SK-N-SH treated with all-trans-retinoic acid at 6 μM for 48 hours (cell line): ENCODE measurements at regions not wholly inside any gene's neighbourhood (a gene's known extent, or its start where the extent isn't known, plus 50 kb on each side); places are given as distances from the start of the nearest gene placed in this dataset.

ENCODE experiments used
- ATAC-seq: fragments of 200-7000 bp; cut with Tn5 transposase; 3 replicates; pipeline ENCODE4 v1.9.1; 2020; ENCODE audit warnings: mild to moderate bottlenecking, moderate library complexity
- ARNTL ChIP-seq: fragments of 450-650 bp; formaldehyde crosslinking; IDR thresholded peaks from 2 replicates; pipeline ENCODE4 v1.5.0; 2020; ENCODE audit warnings: low read depth, mild to moderate bottlenecking, moderate library complexity, borderline replicate concordance
- BACH2 ChIP-seq: fragments of 250-450 bp; sonication (Bioruptor Pico); IDR thresholded peaks from 2 replicates; pipeline ENCODE4 v1.9.0; 2021; ENCODE audit warnings: mild to moderate bottlenecking, borderline replicate concordance
- CSDC2 ChIP-seq: fragments of 250-450 bp; sonication (Bioruptor Pico); IDR thresholded peaks from 2 replicates; pipeline ENCODE4 v1.5.0; 2020; ENCODE audit warnings: mild to moderate bottlenecking, moderate library complexity
- ESRRG ChIP-seq: fragments of 250-450 bp; sonication (Bioruptor Pico); IDR thresholded peaks from 2 replicates; pipeline ENCODE4 v1.6.1; 2021; ENCODE audit warnings: mild to moderate bottlenecking
- GLIS3 ChIP-seq: fragments of 250-450 bp; sonication (Bioruptor Pico); IDR thresholded peaks from 2 replicates; pipeline ENCODE4 v1.5.0; 2020; ENCODE audit warnings: mild to moderate bottlenecking, moderate library complexity
- ISL1 ChIP-seq: fragments of 250-450 bp; sonication (Bioruptor Pico); IDR thresholded peaks from 2 replicates; pipeline ENCODE4 v2.1.2; 2022; ENCODE audit warnings: mild to moderate bottlenecking, moderate library complexity
- OSR1 ChIP-seq: fragments of 250-450 bp; sonication (Bioruptor Pico); IDR thresholded peaks from 2 replicates; pipeline ENCODE4 v1.8.0; 2022; ENCODE audit warnings: moderate library complexity, mild to moderate bottlenecking, inconsistent platforms
- PPARA ChIP-seq: fragments of 250-450 bp; sonication (Bioruptor Pico); IDR thresholded peaks from 2 replicates; pipeline ENCODE4 v1.5.0; 2020; ENCODE audit warnings: mild to moderate bottlenecking, borderline replicate concordance
- RARB ChIP-seq: fragments of 250-450 bp; sonication (Bioruptor Pico); IDR thresholded peaks from 2 replicates; pipeline ENCODE4 v1.8.0; 2021; ENCODE audit warnings: mild to moderate bottlenecking, moderate library complexity
- SNAI2 ChIP-seq: fragments of 250-450 bp; sonication (Bioruptor Pico); IDR thresholded peaks from 2 replicates; pipeline ENCODE4 v1.5.0; 2020; ENCODE audit warnings: mild to moderate bottlenecking, moderate library complexity
- TCF4 ChIP-seq: fragments of 250-450 bp; sonication (Bioruptor Pico); IDR thresholded peaks from 2 replicates; pipeline ENCODE4 v1.8.0; 2021; ENCODE audit warnings: mild to moderate bottlenecking, moderate library complexity, borderline replicate concordance
- TOX ChIP-seq: fragments of 250-450 bp; sonication (Bioruptor Pico); IDR thresholded peaks from 2 replicates; pipeline ENCODE4 v1.8.0; 2021; ENCODE audit warnings: mild to moderate bottlenecking, moderate library complexity, borderline replicate concordance
- ZC3H10 ChIP-seq: fragments of 250-450 bp; sonication (Bioruptor Pico); IDR thresholded peaks from 2 replicates; pipeline ENCODE4 v1.5.1; 2021; ENCODE audit warnings: mild to moderate bottlenecking, moderate library complexity
- ZFP3 ChIP-seq: fragments of 250-450 bp; sonication (Bioruptor Pico); IDR thresholded peaks from 2 replicates; pipeline ENCODE4 v1.5.0; 2020; ENCODE audit warnings: mild to moderate bottlenecking, moderate library complexity
- ZFP30 ChIP-seq: fragments of 450-650 bp; formaldehyde crosslinking; IDR thresholded peaks from 2 replicates; pipeline ENCODE4 v1.5.0; 2022; ENCODE audit warnings: mild to moderate bottlenecking, moderate library complexity
- ZNF565 ChIP-seq: fragments of 450-650 bp; formaldehyde crosslinking; conservative IDR thresholded peaks from 2 replicates; pipeline ENCODE4 v1.5.0; 2020; ENCODE audit warnings: low read depth, mild to moderate bottlenecking, moderate library complexity
- ZNF70 ChIP-seq: fragments of 450-650 bp; formaldehyde crosslinking; IDR thresholded peaks from 2 replicates; pipeline ENCODE4 v1.5.0; 2020; ENCODE audit warnings: mild to moderate bottlenecking, moderate library complexity
- ZNF8 ChIP-seq: fragments of 450-650 bp; formaldehyde crosslinking; IDR thresholded peaks from 2 replicates; pipeline ENCODE4 v1.5.0; 2020; ENCODE audit warnings: mild to moderate bottlenecking, moderate library complexity
- TF ChIP-seq, protein P1 (sequence below): fragments of 250-450 bp; sonication (Bioruptor Pico); IDR thresholded peaks from 2 replicates; pipeline ENCODE4 v1.5.1; 2020; ENCODE audit warnings: low read depth, mild to moderate bottlenecking, moderate library complexity
- TF ChIP-seq, protein P2 (sequence below): fragments of 250-450 bp; sonication (Bioruptor Pico); IDR thresholded peaks from 2 replicates; pipeline ENCODE4 v1.8.0; 2020; ENCODE audit warnings: mild to moderate bottlenecking, moderate library complexity, borderline replicate concordance
- TF ChIP-seq, protein P3 (sequence below): fragments of 250-450 bp; sonication (Bioruptor Pico); IDR thresholded peaks from 2 replicates; pipeline ENCODE4 v1.5.0; 2020; ENCODE audit warnings: mild to moderate bottlenecking, moderate library complexity
- TF ChIP-seq, protein P4 (sequence below): fragments of 250-450 bp; sonication (Bioruptor Pico); IDR thresholded peaks from 2 replicates; pipeline ENCODE4 v1.5.1; 2021; ENCODE audit warnings: mild to moderate bottlenecking, moderate library complexity

DNA sequence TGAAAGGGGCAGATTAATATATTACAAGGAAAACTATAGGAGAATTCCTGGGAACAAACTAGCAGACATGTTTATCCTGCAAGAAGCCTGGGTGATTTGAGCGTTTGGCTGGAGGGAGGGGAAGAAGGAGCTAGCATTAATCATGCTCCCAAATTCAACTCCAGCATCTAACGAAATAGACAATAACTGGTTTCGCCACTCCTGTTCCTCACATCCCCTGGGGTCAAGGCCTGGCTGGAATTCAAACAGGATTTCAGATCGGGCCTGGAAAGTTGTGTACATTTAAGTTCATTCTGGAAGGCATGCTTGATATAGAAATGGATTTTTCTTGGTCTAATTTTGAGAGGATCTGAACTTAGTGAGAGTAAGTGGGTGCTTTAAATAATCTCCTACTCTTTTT is 126.1 kb upstream of the CTAGE1 start:
- ATAC-seq = no peak
- TF ChIP-seq CSDC2 (CRISPR knock-in tag) = no peak
- TF ChIP-seq ZNF70 (CRISPR knock-in tag) = no peak
- TF ChIP-seq ZNF8 (CRISPR knock-in tag) = no peak
- TF ChIP-seq, protein P1, sequence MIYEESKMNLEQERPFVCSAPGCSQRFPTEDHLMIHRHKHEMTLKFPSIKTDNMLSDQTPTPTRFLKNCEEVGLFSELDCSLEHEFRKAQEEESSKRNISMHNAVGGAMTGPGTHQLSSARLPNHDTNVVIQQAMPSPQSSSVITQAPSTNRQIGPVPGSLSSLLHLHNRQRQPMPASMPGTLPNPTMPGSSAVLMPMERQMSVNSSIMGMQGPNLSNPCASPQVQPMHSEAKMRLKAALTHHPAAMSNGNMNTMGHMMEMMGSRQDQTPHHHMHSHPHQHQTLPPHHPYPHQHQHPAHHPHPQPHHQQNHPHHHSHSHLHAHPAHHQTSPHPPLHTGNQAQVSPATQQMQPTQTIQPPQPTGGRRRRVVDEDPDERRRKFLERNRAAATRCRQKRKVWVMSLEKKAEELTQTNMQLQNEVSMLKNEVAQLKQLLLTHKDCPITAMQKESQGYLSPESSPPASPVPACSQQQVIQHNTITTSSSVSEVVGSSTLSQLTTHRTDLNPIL (CRISPR knock-in tag) = no peak
- TF ChIP-seq, protein P2, sequence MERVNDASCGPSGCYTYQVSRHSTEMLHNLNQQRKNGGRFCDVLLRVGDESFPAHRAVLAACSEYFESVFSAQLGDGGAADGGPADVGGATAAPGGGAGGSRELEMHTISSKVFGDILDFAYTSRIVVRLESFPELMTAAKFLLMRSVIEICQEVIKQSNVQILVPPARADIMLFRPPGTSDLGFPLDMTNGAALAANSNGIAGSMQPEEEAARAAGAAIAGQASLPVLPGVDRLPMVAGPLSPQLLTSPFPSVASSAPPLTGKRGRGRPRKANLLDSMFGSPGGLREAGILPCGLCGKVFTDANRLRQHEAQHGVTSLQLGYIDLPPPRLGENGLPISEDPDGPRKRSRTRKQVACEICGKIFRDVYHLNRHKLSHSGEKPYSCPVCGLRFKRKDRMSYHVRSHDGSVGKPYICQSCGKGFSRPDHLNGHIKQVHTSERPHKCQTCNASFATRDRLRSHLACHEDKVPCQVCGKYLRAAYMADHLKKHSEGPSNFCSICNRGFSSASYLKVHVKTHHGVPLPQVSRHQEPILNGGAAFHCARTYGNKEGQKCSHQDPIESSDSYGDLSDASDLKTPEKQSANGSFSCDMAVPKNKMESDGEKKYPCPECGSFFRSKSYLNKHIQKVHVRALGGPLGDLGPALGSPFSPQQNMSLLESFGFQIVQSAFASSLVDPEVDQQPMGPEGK = no peak
- no peak for TF ChIP-seq ZFP30 (CRISPR knock-in tag)
- no peak for TF ChIP-seq GLIS3 (CRISPR knock-in tag)
- TF ChIP-seq ZC3H10 (CRISPR knock-in tag) = no peak
- TF ChIP-seq TOX = no peak
- no peak for TF ChIP-seq RARB (CRISPR knock-in tag)
- no peak for TF ChIP-seq ZNF565 (CRISPR knock-in tag)

DNA sequence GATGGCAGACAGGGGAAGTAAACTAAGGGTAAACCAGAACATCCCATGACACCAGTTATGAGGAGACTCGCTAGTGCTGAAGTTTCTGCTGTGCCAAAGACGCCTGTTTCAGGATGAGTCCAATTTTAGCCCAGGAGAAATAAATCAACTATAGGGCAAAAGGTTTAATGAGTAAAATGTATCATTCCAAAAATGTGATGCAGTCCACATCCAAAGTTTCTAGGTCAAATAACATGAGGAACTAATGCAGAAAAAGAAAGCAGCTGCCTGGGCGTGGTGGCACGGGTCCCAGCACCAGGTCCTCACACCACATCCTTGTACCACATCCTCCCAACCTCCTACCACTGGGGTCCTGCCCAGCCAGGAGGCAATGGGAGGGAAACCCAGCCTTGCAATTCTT is 126.9 kb upstream of the CTAGE1 start:
- ATAC-seq = no peak
- TF ChIP-seq ZFP30 (CRISPR knock-in tag) = no peak
- TF ChIP-seq SNAI2 (CRISPR knock-in tag) = no peak
- TF ChIP-seq, protein P3, sequence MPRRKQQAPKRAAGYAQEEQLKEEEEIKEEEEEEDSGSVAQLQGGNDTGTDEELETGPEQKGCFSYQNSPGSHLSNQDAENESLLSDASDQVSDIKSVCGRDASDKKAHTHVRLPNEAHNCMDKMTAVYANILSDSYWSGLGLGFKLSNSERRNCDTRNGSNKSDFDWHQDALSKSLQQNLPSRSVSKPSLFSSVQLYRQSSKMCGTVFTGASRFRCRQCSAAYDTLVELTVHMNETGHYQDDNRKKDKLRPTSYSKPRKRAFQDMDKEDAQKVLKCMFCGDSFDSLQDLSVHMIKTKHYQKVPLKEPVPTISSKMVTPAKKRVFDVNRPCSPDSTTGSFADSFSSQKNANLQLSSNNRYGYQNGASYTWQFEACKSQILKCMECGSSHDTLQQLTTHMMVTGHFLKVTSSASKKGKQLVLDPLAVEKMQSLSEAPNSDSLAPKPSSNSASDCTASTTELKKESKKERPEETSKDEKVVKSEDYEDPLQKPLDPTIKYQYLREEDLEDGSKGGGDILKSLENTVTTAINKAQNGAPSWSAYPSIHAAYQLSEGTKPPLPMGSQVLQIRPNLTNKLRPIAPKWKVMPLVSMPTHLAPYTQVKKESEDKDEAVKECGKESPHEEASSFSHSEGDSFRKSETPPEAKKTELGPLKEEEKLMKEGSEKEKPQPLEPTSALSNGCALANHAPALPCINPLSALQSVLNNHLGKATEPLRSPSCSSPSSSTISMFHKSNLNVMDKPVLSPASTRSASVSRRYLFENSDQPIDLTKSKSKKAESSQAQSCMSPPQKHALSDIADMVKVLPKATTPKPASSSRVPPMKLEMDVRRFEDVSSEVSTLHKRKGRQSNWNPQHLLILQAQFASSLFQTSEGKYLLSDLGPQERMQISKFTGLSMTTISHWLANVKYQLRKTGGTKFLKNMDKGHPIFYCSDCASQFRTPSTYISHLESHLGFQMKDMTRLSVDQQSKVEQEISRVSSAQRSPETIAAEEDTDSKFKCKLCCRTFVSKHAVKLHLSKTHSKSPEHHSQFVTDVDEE (CRISPR knock-in tag) = no peak
- TF ChIP-seq BACH2 = no peak
- TF ChIP-seq PPARA (CRISPR knock-in tag) = no peak
- TF ChIP-seq ZFP3 (CRISPR knock-in tag) = no peak
- TF ChIP-seq ESRRG (CRISPR knock-in tag) = no peak
- TF ChIP-seq, protein P4, sequence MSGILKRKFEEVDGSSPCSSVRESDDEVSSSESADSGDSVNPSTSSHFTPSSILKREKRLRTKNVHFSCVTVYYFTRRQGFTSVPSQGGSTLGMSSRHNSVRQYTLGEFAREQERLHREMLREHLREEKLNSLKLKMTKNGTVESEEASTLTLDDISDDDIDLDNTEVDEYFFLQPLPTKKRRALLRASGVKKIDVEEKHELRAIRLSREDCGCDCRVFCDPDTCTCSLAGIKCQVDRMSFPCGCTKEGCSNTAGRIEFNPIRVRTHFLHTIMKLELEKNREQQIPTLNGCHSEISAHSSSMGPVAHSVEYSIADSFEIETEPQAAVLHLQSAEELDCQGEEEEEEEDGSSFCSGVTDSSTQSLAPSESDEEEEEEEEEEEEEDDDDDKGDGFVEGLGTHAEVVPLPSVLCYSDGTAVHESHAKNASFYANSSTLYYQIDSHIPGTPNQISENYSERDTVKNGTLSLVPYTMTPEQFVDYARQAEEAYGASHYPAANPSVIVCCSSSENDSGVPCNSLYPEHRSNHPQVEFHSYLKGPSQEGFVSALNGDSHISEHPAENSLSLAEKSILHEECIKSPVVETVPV = no peak
- no peak for TF ChIP-seq GLIS3 (CRISPR knock-in tag)

DNA sequence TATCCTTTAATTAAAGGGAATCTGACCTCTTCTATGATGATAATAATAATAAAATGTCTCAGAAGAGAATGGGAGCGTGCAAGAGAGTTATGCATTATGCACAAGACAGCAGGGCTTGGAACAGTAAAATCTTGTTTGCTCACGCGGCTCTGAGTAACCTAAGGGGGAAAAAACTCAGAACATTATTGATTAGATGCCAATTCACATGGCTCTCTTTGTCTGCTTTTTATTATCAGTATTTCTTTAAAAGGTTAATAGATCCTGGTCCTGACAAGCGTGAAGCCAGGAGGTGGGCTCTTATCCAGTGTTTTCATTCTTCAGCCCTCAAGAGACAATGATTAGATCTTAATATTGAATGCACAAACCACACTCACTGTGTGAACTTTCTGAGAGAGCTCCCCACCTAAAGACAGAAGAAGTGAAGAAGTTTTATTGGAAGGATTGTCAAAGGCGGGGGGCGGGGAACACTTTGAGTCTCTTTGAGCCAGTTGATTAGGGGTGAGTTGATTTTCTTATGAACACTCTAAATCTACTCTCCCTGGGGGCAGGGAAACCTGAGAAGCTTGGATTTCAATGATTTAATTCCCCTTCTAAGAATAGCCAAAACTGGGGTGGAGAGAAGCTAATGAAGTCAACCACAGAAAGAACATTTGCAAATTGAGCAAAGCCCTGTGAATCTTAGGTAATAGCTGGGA is 127.5 kb upstream of the CTAGE1 start:
- ATAC-seq = no peak
- TF ChIP-seq, protein P3 (CRISPR knock-in tag) = no peak
- no peak for TF ChIP-seq ZC3H10 (CRISPR knock-in tag)
- no peak for TF ChIP-seq TOX
- TF ChIP-seq OSR1 = no peak
- no peak for TF ChIP-seq ZFP3 (CRISPR knock-in tag)
- no peak for TF ChIP-seq PPARA (CRISPR knock-in tag)
- TF ChIP-seq ESRRG (CRISPR knock-in tag) = no peak
- no peak for TF ChIP-seq TCF4 (CRISPR knock-in tag)
- TF ChIP-seq ZNF565 (CRISPR knock-in tag) = no peak
- TF ChIP-seq, protein P4 = no peak
- TF ChIP-seq ZNF70 (CRISPR knock-in tag) = no peak
- TF ChIP-seq, protein P2 = no peak
- TF ChIP-seq ARNTL (CRISPR knock-in tag) = no peak
- no peak for TF ChIP-seq ZNF8 (CRISPR knock-in tag)
- no peak for TF ChIP-seq SNAI2 (CRISPR knock-in tag)
- TF ChIP-seq ISL1 (CRISPR knock-in tag) = no peak
